GM12878 (cell line): ENCODE measurements at regions not wholly inside any gene's neighbourhood (a gene's known extent, or its start where the extent isn't known, plus 50 kb on each side); places are given as distances from the start of the nearest gene placed in this dataset.

Experiments
- ATF7 ChIP-seq: fragments of 450-650 bp; IDR thresholded peaks from 2 replicates; pipeline ENCODE4 v1.6.1; 2016; ENCODE audit warnings: low read depth, mild to moderate bottlenecking
- CHD2 ChIP-seq: IDR thresholded peaks from 2 replicates; pipeline ENCODE4 v1.6.1; 2011; ENCODE audit warnings: low read depth, low read length, improper control_type of control experiment, borderline replicate concordance
- CTCF ChIP-seq, 3 experiments: IDR thresholded peaks in 2 of 3; conservative IDR thresholded peaks in 1 of 3; 2 replicates each; pipeline ENCODE4 v1.5.1; 2011; ENCODE audit warnings: low read depth in 3 of 3, low read length in 3 of 3, mild to moderate bottlenecking in 3 of 3, control low read depth in 2 of 3, moderate library complexity in 2 of 3, inconsistent platforms in 1 of 3, mixed read lengths in 1 of 3; ENCODE audit not compliant: control insufficient read depth in 2 of 3, insufficient read depth in 1 of 3; ENCODE audit errors: extremely low read depth in 1 of 3
- EZH2 ChIP-seq: IDR thresholded peaks from 2 replicates; pipeline ENCODE4 v1.6.1; 2012; ENCODE audit warnings: low read depth, mild to moderate bottlenecking, control low read depth, inconsistent platforms, low read length, borderline replicate concordance; ENCODE audit not compliant: control insufficient read depth
- JUNB ChIP-seq: IDR thresholded peaks from 2 replicates; pipeline ENCODE4 v1.6.1; 2016; ENCODE audit warnings: antibody characterized with exemption, mild to moderate bottlenecking
- PKNOX1 ChIP-seq: fragments of 450-650 bp; IDR thresholded peaks from 2 replicates; pipeline ENCODE4 v1.6.1; 2016; ENCODE audit warnings: mild to moderate bottlenecking
- POLR2A ChIP-seq: IDR thresholded peaks from 2 replicates; pipeline ENCODE4 v1.6.1; 2011; ENCODE audit warnings: low read depth, mild to moderate bottlenecking, low read length
- SMC3 ChIP-seq: IDR thresholded peaks from 2 replicates; pipeline ENCODE4 v1.6.1; 2011; ENCODE audit warnings: low read length, improper control_type of control experiment, borderline replicate concordance
- ZNF24 ChIP-seq: fragments of 450-650 bp; IDR thresholded peaks from 2 replicates; pipeline ENCODE4 v1.6.1; 2017; ENCODE audit warnings: antibody characterized with exemption, mild to moderate bottlenecking

- TF ChIP-seq CHD2, result no peak
- no peak for TF ChIP-seq ATF7
- no peak for TF ChIP-seq EZH2
- TF ChIP-seq ZNF24, result no peak
- no peak for TF ChIP-seq CTCF (IDR thresholded peaks at IDR 0.05 in 2 of 3, conservative IDR thresholded peaks at IDR 0.05 in 1 of 3; ENCODE audit: control insufficient read depth in 2 of 3, extremely low read depth in 1 of 3, insufficient read depth in 1 of 3, low read depth in 3 of 3, low read length in 3 of 3)
- no peak for TF ChIP-seq SMC3
- TF ChIP-seq PKNOX1, result no peak
- TF ChIP-seq POLR2A, result no peak
- TF ChIP-seq JUNB, result no peak
Observed at GRCh38 chr15:39499042-39499441, 81.8 kb upstream of the THBS1 start.
